ENCODE measurements at regions not wholly inside any gene's neighbourhood (a gene's known extent, or its start where the extent isn't known, plus 50 kb on each side); places are given as distances from the start of the nearest gene placed in this dataset.

- no TSS peak for BruUV-seq (replicated peaks)
Observed at GRCh38 chr4:181877329-181877848, 365.8 kb upstream of the TENM3 start.

More at GRCh38 chr4:181877329-181877848, 365.8 kb upstream of the TENM3 start:
- ChIA-PET RAD21 (ENCODE audit: low non-redundant PET in 1 of 2, low total read pairs in 2 of 2, uncharacterized antibody in 2 of 2, unreplicated experiment in 2 of 2) (no interaction called here), POLR2A (no interaction called here), CTCF (no interaction called here)
- ATAC-seq, result no peak
- no peak overlapping the region for H2AFZ ChIP-seq (ENCODE audit: low read depth, low read length, poor library complexity, severe bottlenecking)
- H3K4me3 ChIP-seq (replicated peaks in 1 of 2; ENCODE audit: low read depth in 1 of 2, low read length in 2 of 2), result no peak overlapping the region
- no peaks in the 10 kb centered on the region for H3K9me3 ChIP-seq (ENCODE audit: control insufficient read depth in 1 of 2, insufficient read depth in 1 of 2, low read depth in 1 of 2, low read length in 2 of 2)
- H4K20me1 ChIP-seq (ENCODE audit: insufficient read depth), result no peaks in the 10 kb centered on the region
- TF ChIP-seq, protein P1, sequence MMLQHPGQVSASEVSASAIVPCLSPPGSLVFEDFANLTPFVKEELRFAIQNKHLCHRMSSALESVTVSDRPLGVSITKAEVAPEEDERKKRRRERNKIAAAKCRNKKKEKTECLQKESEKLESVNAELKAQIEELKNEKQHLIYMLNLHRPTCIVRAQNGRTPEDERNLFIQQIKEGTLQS (IDR thresholded peaks at IDR 0.05), result no peak
- TF ChIP-seq ZNF274 (IDR thresholded peaks at IDR 0.05; ENCODE audit: low read depth, low read length) (no peak), ELF1 (IDR thresholded peaks at IDR 0.05; ENCODE audit: borderline replicate concordance, low read depth) (no peak), RAD21 (IDR thresholded peaks at IDR 0.05; ENCODE audit: low read depth) (no peak), EZH2phosphoT487 (IDR thresholded peaks at IDR 0.05; ENCODE audit: borderline replicate concordance) (no peak), ZBTB33 (IDR thresholded peaks at IDR 0.05; ENCODE audit: extremely low read depth, insufficient replicate concordance, low read length) (no peak), ZFX (IDR thresholded peaks at IDR 0.05) (no peak), CBX3 (IDR thresholded peaks at IDR 0.05; ENCODE audit: low read depth) (no peak), FOSL1 (IDR thresholded peaks at IDR 0.05; ENCODE audit: low read depth) (no peak), TCF7L2 (IDR thresholded peaks at IDR 0.05; ENCODE audit: borderline replicate concordance, extremely low read depth, insufficient read depth, insufficient read length) (no peak), CEBPB (IDR thresholded peaks at IDR 0.05; ENCODE audit: low read depth) (no peak), SP1 (IDR thresholded peaks at IDR 0.05; ENCODE audit: low read depth) (no peak), REST (IDR thresholded peaks at IDR 0.05; ENCODE audit: low read depth) (no peak)
- TF ChIP-seq, protein P2, sequence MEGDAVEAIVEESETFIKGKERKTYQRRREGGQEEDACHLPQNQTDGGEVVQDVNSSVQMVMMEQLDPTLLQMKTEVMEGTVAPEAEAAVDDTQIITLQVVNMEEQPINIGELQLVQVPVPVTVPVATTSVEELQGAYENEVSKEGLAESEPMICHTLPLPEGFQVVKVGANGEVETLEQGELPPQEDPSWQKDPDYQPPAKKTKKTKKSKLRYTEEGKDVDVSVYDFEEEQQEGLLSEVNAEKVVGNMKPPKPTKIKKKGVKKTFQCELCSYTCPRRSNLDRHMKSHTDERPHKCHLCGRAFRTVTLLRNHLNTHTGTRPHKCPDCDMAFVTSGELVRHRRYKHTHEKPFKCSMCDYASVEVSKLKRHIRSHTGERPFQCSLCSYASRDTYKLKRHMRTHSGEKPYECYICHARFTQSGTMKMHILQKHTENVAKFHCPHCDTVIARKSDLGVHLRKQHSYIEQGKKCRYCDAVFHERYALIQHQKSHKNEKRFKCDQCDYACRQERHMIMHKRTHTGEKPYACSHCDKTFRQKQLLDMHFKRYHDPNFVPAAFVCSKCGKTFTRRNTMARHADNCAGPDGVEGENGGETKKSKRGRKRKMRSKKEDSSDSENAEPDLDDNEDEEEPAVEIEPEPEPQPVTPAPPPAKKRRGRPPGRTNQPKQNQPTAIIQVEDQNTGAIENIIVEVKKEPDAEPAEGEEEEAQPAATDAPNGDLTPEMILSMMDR (IDR thresholded peaks at IDR 0.05 in 2 of 3, conservative IDR thresholded peaks at IDR 0.05 in 1 of 3; ENCODE audit: borderline replicate concordance in 1 of 3, insufficient read depth in 1 of 3, low read depth in 2 of 3, low read length in 2 of 3), result no peak
- H3K36me3 ChIP-seq (ENCODE audit: control insufficient read depth in 1 of 2, insufficient read depth in 2 of 2, low read length in 2 of 2), result no peaks in the 10 kb centered on the region
- H3K27ac ChIP-seq (ENCODE audit: low read depth, low read length), result no peak overlapping the region
- DNase-seq (ENCODE audit: low read depth, low spot score), result no peak
- H3K4me1 ChIP-seq (ENCODE audit: control insufficient read depth in 1 of 2, insufficient read depth in 2 of 2, low read length in 2 of 2), result no peaks in the 10 kb centered on the region
- H3K79me2 ChIP-seq (ENCODE audit: insufficient read depth, low read length), result no peaks in the 10 kb centered on the region
- H3K4me2 ChIP-seq (ENCODE audit: low read length), result no peak overlapping the region
- intact Hi-C loops (cut with micrococcal nuclease), result no loop called here
- no peaks in the 10 kb centered on the region for H3K9me2 ChIP-seq (ENCODE audit: insufficient read depth)
- no peak overlapping the region for H3K9ac ChIP-seq (ENCODE audit: low read length)
- no peaks in the 10 kb centered on the region for H3K27me3 ChIP-seq (ENCODE audit: insufficient read depth, low read length)

Data from HCT116 (cell line).